Iris pigment epithelial cell (primary cell): ENCODE measurements at regions not wholly inside any gene's neighbourhood (a gene's known extent, or its start where the extent isn't known, plus 50 kb on each side); places are given as distances from the start of the nearest gene placed in this dataset.
"Not testable (repeated sequence)": the region's sequence is repeated elsewhere in the genome, so short reads cannot be mapped to it uniquely, and the experiment has no call there.

Experiments
- DNase-seq: peaks from one replicate; pipeline ENCODE4 v3.0.0-alpha.2; 2011; ENCODE audit warnings: low read depth

- DNase-seq = no peak
Observed at GRCh38 chr16:79895053-79895916, 294.7 kb upstream of the MAF start.

GRCh38 chr16:79893445-79893844, 292.9 kb upstream of the MAF start:
- DNase-seq = no peak

- no peak for DNase-seq
Observed at GRCh38 chr16:79892278-79892677, 291.7 kb upstream of the MAF start.

GRCh38 chr16:79891458-79891857, 290.9 kb upstream of the MAF start:
- no peak for DNase-seq

GRCh38 chr16:79887541-79888540, 287.3 kb upstream of the MAF start:
- no peak for DNase-seq

- no peak for DNase-seq
Observed at GRCh38 chr16:79885320-79885719, 284.8 kb upstream of the MAF start.

- DNase-seq = no peak
Observed at GRCh38 chr16:79883494-79883893, 283.0 kb upstream of the MAF start.

- no peak for DNase-seq
Observed at GRCh38 chr16:79882340-79883005, 281.9 kb upstream of the MAF start.

- DNase-seq = not testable (repeated sequence)
Observed at GRCh38 chr16:79881107-79881506, 280.6 kb upstream of the MAF start.

GRCh38 chr16:79876332-79876730, 275.8 kb upstream of the MAF start:
- no peak for DNase-seq

- no peak for DNase-seq
Observed at GRCh38 chr16:79874391-79874790, 273.9 kb upstream of the MAF start.

- no peak for DNase-seq
Observed at GRCh38 chr16:79873825-79874224, 273.3 kb upstream of the MAF start.

- DNase-seq = no peak
Observed at GRCh38 chr16:79871906-79872305, 271.4 kb upstream of the MAF start.

- no peak for DNase-seq
Observed at GRCh38 chr16:79870016-79870886, 269.7 kb upstream of the MAF start.

- DNase-seq = no peak
Observed at GRCh38 chr16:79869304-79870015, 268.9 kb upstream of the MAF start.

- DNase-seq = no peak
Observed at GRCh38 chr16:79868841-79869240, 268.3 kb upstream of the MAF start.

- no peak for DNase-seq
Observed at GRCh38 chr16:79867425-79867997, 267.0 kb upstream of the MAF start.

- no peak for DNase-seq
Observed at GRCh38 chr16:79865918-79866317, 265.4 kb upstream of the MAF start.

- no peak for DNase-seq
Observed at GRCh38 chr16:79864781-79865391, 264.3 kb upstream of the MAF start.
